ENCODE measurements at regions not wholly inside any gene's neighbourhood (a gene's known extent, or its start where the extent isn't known, plus 50 kb on each side); places are given as distances from the start of the nearest gene placed in this dataset.

- Histone ChIP-seq H3K27me3 (ENCODE audit: control insufficient read depth in 3 of 3, insufficient read depth in 3 of 3, low read depth in 1 of 3, low read length in 3 of 3) (no peaks in the 10 kb centered on the region), H3K4me1 (ENCODE audit: control insufficient read depth in 2 of 2, insufficient read depth in 1 of 2, low read depth in 1 of 2, low read length in 2 of 2) (no peaks in the 10 kb centered on the region), H3K4ac (ENCODE audit: low read length) (no peak overlapping the region), H3K14ac (ENCODE audit: low read length) (no peak overlapping the region), H2BK15ac (ENCODE audit: low read length) (no peak overlapping the region), H2AK5ac (ENCODE audit: low read depth, low read length) (no peak overlapping the region), H3K4me2 (ENCODE audit: insufficient read depth, low read length, poor library complexity, severe bottlenecking) (no peak overlapping the region), H3K18ac (ENCODE audit: low read length) (no peak overlapping the region), H3K9me3 (replicated peaks in 1 of 2; ENCODE audit: control insufficient read depth in 2 of 2, insufficient read depth in 1 of 2, low read depth in 1 of 2, low read length in 2 of 2) (no peaks in the 10 kb centered on the region), H3K23ac (ENCODE audit: low read depth, low read length, poor library complexity) (no peak overlapping the region), H3K9ac (ENCODE audit: low read depth, low read length, poor library complexity) (no peak overlapping the region), H3K4me3 (ENCODE audit: low read length in 2 of 2) (no peak overlapping the region), H2BK5ac (ENCODE audit: low read length) (no peak overlapping the region), H2AFZ (ENCODE audit: low read length) (no peak overlapping the region), H3K79me1 (ENCODE audit: low read depth, low read length) (no peaks in the 10 kb centered on the region), H3K36me3 (replicated peaks in 1 of 2; ENCODE audit: control insufficient read depth in 2 of 2, insufficient read depth in 2 of 2, low read length in 2 of 2) (no peaks in the 10 kb centered on the region), H2BK12ac (ENCODE audit: low read length) (no peak overlapping the region), H4K91ac (ENCODE audit: low read depth, low read length, poor library complexity) (no peak overlapping the region), H3K27ac (replicated peaks; ENCODE audit: low read length) (no peak overlapping the region), H4K8ac (ENCODE audit: low read depth, low read length) (no peak overlapping the region), H2BK120ac (ENCODE audit: low read depth, low read length) (no peak overlapping the region)
- DNase-seq (ENCODE audit: low spot score), result no peak
These were observed 226.4 kb downstream of the SUCLA2 start for GRCh38 chr13:47774671-47774994.

GRCh38 chr13:47764817-47765216 is 236.3 kb downstream of the SUCLA2 start:
- Histone ChIP-seq H3K36me3 (replicated peaks in 1 of 2; ENCODE audit: control insufficient read depth in 2 of 2, insufficient read depth in 2 of 2, low read length in 2 of 2) (no peaks in the 10 kb centered on the region), H3K4ac (ENCODE audit: low read length) (no peak overlapping the region), H2AFZ (ENCODE audit: low read length) (no peak overlapping the region), H3K27me3 (ENCODE audit: control insufficient read depth in 3 of 3, insufficient read depth in 3 of 3, low read depth in 1 of 3, low read length in 3 of 3) (peaks cover 0 to 2% (median 0%) of the 10 kb centered on the region in 3 experiments), H2AK5ac (ENCODE audit: low read depth, low read length) (no peak overlapping the region), H2BK12ac (ENCODE audit: low read length) (no peak overlapping the region), H3K4me2 (ENCODE audit: insufficient read depth, low read length, poor library complexity, severe bottlenecking) (no peak overlapping the region), H3K4me1 (ENCODE audit: control insufficient read depth in 2 of 2, insufficient read depth in 1 of 2, low read depth in 1 of 2, low read length in 2 of 2) (no peaks in the 10 kb centered on the region), H3K9me3 (replicated peaks in 1 of 2; ENCODE audit: control insufficient read depth in 2 of 2, insufficient read depth in 1 of 2, low read depth in 1 of 2, low read length in 2 of 2) (no peaks in the 10 kb centered on the region), H4K91ac (ENCODE audit: low read depth, low read length, poor library complexity) (no peak overlapping the region), H2BK15ac (ENCODE audit: low read length) (no peak overlapping the region), H3K9ac (ENCODE audit: low read depth, low read length, poor library complexity) (no peak overlapping the region), H3K18ac (ENCODE audit: low read length) (no peak overlapping the region), H2BK120ac (ENCODE audit: low read depth, low read length) (no peak overlapping the region), H3K23ac (ENCODE audit: low read depth, low read length, poor library complexity) (no peak overlapping the region), H3K27ac (replicated peaks; ENCODE audit: low read length) (no peak overlapping the region), H4K8ac (ENCODE audit: low read depth, low read length) (no peak overlapping the region), H3K4me3 (ENCODE audit: low read length in 2 of 2) (no peak overlapping the region), H3K14ac (ENCODE audit: low read length) (no peak overlapping the region), H3K79me1 (ENCODE audit: low read depth, low read length) (no peaks in the 10 kb centered on the region), H2BK5ac (ENCODE audit: low read length) (no peak overlapping the region)
- no CpG with 5 or more reads among the region's 1 CpG for WGBS, 2 donors (ENCODE audit: extremely low coverage in 2 of 2, insufficient read length in 2 of 2, insufficient replicate concordance in 1 of 2)
- DNase-seq (ENCODE audit: low spot score), result no peak

- H3K14ac ChIP-seq (ENCODE audit: low read length), result no peak overlapping the region
- H4K8ac ChIP-seq (ENCODE audit: low read depth, low read length), result no peak overlapping the region
- no peak overlapping the region for H3K4me3 ChIP-seq (ENCODE audit: low read length in 2 of 2)
These were observed 243.5 kb downstream of the SUCLA2 start for GRCh38 chr13:47757466-47758080.

GRCh38 chr13:47747901-47748300 is 253.2 kb downstream of the SUCLA2 start:
- H3K14ac ChIP-seq (ENCODE audit: low read length), result peak overlapping the region; percentile 48
- no peak overlapping the region for H4K91ac ChIP-seq (ENCODE audit: low read depth, low read length, poor library complexity)
- H3K36me3 ChIP-seq (replicated peaks in 1 of 2; ENCODE audit: control insufficient read depth in 2 of 2, insufficient read depth in 2 of 2, low read length in 2 of 2), result no peaks in the 10 kb centered on the region
- H3K4ac ChIP-seq (ENCODE audit: low read length), result no peak overlapping the region
- no peak overlapping the region for H3K23ac ChIP-seq (ENCODE audit: low read depth, low read length, poor library complexity)
- H2BK120ac ChIP-seq (ENCODE audit: low read depth, low read length), result no peak overlapping the region
- no peak for DNase-seq (ENCODE audit: low spot score)
- no peak overlapping the region for H4K8ac ChIP-seq (ENCODE audit: low read depth, low read length)
- H2BK5ac ChIP-seq (ENCODE audit: low read length), result no peak overlapping the region
- no CpG with 5 or more reads among the region's 6 CpGs for WGBS, 2 donors (ENCODE audit: extremely low coverage in 2 of 2, insufficient read length in 2 of 2, insufficient replicate concordance in 1 of 2)
- no peak overlapping the region for H3K27ac ChIP-seq (replicated peaks; ENCODE audit: low read length)
- no peak overlapping the region for H2BK12ac ChIP-seq (ENCODE audit: low read length)
- no peaks in the 10 kb centered on the region for H3K79me1 ChIP-seq (ENCODE audit: low read depth, low read length)
- H2BK15ac ChIP-seq (ENCODE audit: low read length), result no peak overlapping the region
- H3K9ac ChIP-seq (ENCODE audit: low read depth, low read length, poor library complexity), result no peak overlapping the region
- no peak overlapping the region for H3K18ac ChIP-seq (ENCODE audit: low read length)
- H3K4me3 ChIP-seq (ENCODE audit: low read length in 2 of 2), result no peak overlapping the region
- H2AK5ac ChIP-seq (ENCODE audit: low read depth, low read length), result no peak overlapping the region
- H3K4me1 ChIP-seq (ENCODE audit: control insufficient read depth in 2 of 2, insufficient read depth in 1 of 2, low read depth in 1 of 2, low read length in 2 of 2), result no peaks in the 10 kb centered on the region
- no peak overlapping the region for H3K4me2 ChIP-seq (ENCODE audit: insufficient read depth, low read length, poor library complexity, severe bottlenecking)
- no peak overlapping the region for H2AFZ ChIP-seq (ENCODE audit: low read length)
- H3K9me3 ChIP-seq (replicated peaks in 1 of 2; ENCODE audit: control insufficient read depth in 2 of 2, insufficient read depth in 1 of 2, low read depth in 1 of 2, low read length in 2 of 2), result no peaks in the 10 kb centered on the region
- no peaks in the 10 kb centered on the region for H3K27me3 ChIP-seq (ENCODE audit: control insufficient read depth in 3 of 3, insufficient read depth in 3 of 3, low read depth in 1 of 3, low read length in 3 of 3)

More at GRCh38 chr13:47757466-47758080, 243.5 kb downstream of the SUCLA2 start:
- no peak overlapping the region for H2BK12ac ChIP-seq (ENCODE audit: low read length)
- no peaks in the 10 kb centered on the region for H3K79me1 ChIP-seq (ENCODE audit: low read depth, low read length)
- no peak overlapping the region for H2AFZ ChIP-seq (ENCODE audit: low read length)
- no CpG with 5 or more reads among the region's 4 CpGs for WGBS, 2 donors (ENCODE audit: extremely low coverage in 2 of 2, insufficient read length in 2 of 2, insufficient replicate concordance in 1 of 2)
- H3K23ac ChIP-seq (ENCODE audit: low read depth, low read length, poor library complexity), result no peak overlapping the region
- H3K9ac ChIP-seq (ENCODE audit: low read depth, low read length, poor library complexity), result no peak overlapping the region
- H3K27me3 ChIP-seq (ENCODE audit: control insufficient read depth in 3 of 3, insufficient read depth in 3 of 3, low read depth in 1 of 3, low read length in 3 of 3), result peaks cover 0 to 2% (median 0%) of the 10 kb centered on the region in 3 experiments
- no peak overlapping the region for H2BK120ac ChIP-seq (ENCODE audit: low read depth, low read length)
- H3K18ac ChIP-seq (ENCODE audit: low read length), result no peak overlapping the region
- no peak overlapping the region for H2AK5ac ChIP-seq (ENCODE audit: low read depth, low read length)
- H3K9me3 ChIP-seq (replicated peaks in 1 of 2; ENCODE audit: control insufficient read depth in 2 of 2, insufficient read depth in 1 of 2, low read depth in 1 of 2, low read length in 2 of 2), result no peaks in the 10 kb centered on the region
- DNase-seq (ENCODE audit: low spot score), result no peak
- H3K4me2 ChIP-seq (ENCODE audit: insufficient read depth, low read length, poor library complexity, severe bottlenecking), result no peak overlapping the region
- H3K4ac ChIP-seq (ENCODE audit: low read length), result no peak overlapping the region
- H2BK15ac ChIP-seq (ENCODE audit: low read length), result no peak overlapping the region
- no peak overlapping the region for H3K27ac ChIP-seq (replicated peaks; ENCODE audit: low read length)
- H4K91ac ChIP-seq (ENCODE audit: low read depth, low read length, poor library complexity), result no peak overlapping the region
- no peaks in the 10 kb centered on the region for H3K4me1 ChIP-seq (ENCODE audit: control insufficient read depth in 2 of 2, insufficient read depth in 1 of 2, low read depth in 1 of 2, low read length in 2 of 2)
- H3K36me3 ChIP-seq (replicated peaks in 1 of 2; ENCODE audit: control insufficient read depth in 2 of 2, insufficient read depth in 2 of 2, low read length in 2 of 2), result no peaks in the 10 kb centered on the region
- H2BK5ac ChIP-seq (ENCODE audit: low read length), result no peak overlapping the region
